Stomach smooth muscle (tissue), 2 donors: ENCODE measurements at regions not wholly inside any gene's neighbourhood (a gene's known extent, or its start where the extent isn't known, plus 50 kb on each side); places are given as distances from the start of the nearest gene placed in this dataset.
"Not testable (repeated sequence)": the region's sequence is repeated elsewhere in the genome, so short reads cannot be mapped to it uniquely, and the experiment has no call there.

Source experiments
- H3K27ac ChIP-seq: one replicate; pipeline ENCODE4 v1.7.0; 2013; ENCODE audit warnings: mild to moderate bottlenecking, low read length, inconsistent platforms
- H3K27me3 ChIP-seq, 2 donors: one replicate each; pipeline ENCODE4 v1.7.0; 2013; ENCODE audit warnings: low read length in 2 of 2; ENCODE audit not compliant: insufficient read depth in 2 of 2, control insufficient read depth in 1 of 2
- H3K36me3 ChIP-seq, 2 donors: one replicate each; pipeline ENCODE4 v1.7.0; 2013; ENCODE audit warnings: low read length in 2 of 2; ENCODE audit not compliant: control insufficient read depth in 2 of 2, insufficient read depth in 2 of 2
- H3K4me1 ChIP-seq: one replicate; pipeline ENCODE4 v1.7.0; 2013; ENCODE audit warnings: low read length; ENCODE audit not compliant: control insufficient read depth, insufficient read depth
- H3K4me3 ChIP-seq, 2 donors: one replicate each; pipeline ENCODE4 v1.7.0; 2013; ENCODE audit warnings: low read length in 2 of 2
- H3K9ac ChIP-seq, 2 donors: one replicate each; pipeline ENCODE4 v1.7.0; 2013; ENCODE audit warnings: low read length in 2 of 2, mild to moderate bottlenecking in 1 of 2
- H3K9me3 ChIP-seq, 2 donors: one replicate each; pipeline ENCODE4 v1.7.0; 2013; ENCODE audit warnings: low read length in 2 of 2; ENCODE audit not compliant: control insufficient read depth in 2 of 2
- donor health status: healthy.
- donor health status: Pancreatic carcinoma.

DNA sequence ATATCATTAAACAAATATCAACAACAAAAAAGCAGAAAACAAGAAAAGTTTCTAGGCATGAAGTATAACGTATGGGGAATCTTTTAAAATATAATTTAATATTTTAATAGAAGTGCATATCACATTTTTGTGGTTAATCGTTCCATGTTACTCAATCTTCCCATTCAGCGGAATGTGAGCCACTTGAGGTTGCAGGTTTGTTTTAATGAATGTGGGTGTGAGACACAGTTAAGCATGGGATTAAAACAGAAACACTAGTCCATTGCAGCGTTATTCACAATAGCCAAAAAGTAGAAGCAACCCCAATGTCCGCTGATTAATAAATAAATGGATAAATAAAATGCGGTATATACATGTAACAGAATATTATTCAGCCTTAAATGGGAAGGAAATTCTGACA, 146.0 kb downstream of the NDFIP2 start:
- no peaks in the 10 kb centered on the region for H3K9me3 ChIP-seq
- H3K4me1 ChIP-seq: no peaks in the 10 kb centered on the region
- H3K9ac ChIP-seq: no peak overlapping the region
- no peak overlapping the region for H3K4me3 ChIP-seq
- no peak overlapping the region for H3K27ac ChIP-seq
- H3K27me3 ChIP-seq: no peaks in the 10 kb centered on the region
- no peaks in the 10 kb centered on the region for H3K36me3 ChIP-seq

GRCh38 chr13:79625517-79625916, 144.6 kb downstream of the NDFIP2 start:
- Histone ChIP-seq H3K36me3 (no peaks in the 10 kb centered on the region), H3K27me3 (no peaks in the 10 kb centered on the region), H3K9ac (no peak overlapping the region), H3K4me3 (no peak overlapping the region), H3K27ac (no peak overlapping the region), H3K4me1 (no peaks in the 10 kb centered on the region), H3K9me3 (no peaks in the 10 kb centered on the region)

- Histone ChIP-seq H3K4me3 (no peak overlapping the region), H3K9ac (no peak overlapping the region), H3K27me3 (no peaks in the 10 kb centered on the region), H3K9me3 (no peaks in the 10 kb centered on the region), H3K36me3 (no peaks in the 10 kb centered on the region), H3K27ac (no peak overlapping the region), H3K4me1 (no peaks in the 10 kb centered on the region)
These were observed 140.9 kb downstream of the NDFIP2 start for GRCh38 chr13:79621902-79622301.

GRCh38 chr13:79621449-79621848, 140.5 kb downstream of the NDFIP2 start:
- H3K4me3 ChIP-seq: no peak overlapping the region
- no peaks in the 10 kb centered on the region for H3K4me1 ChIP-seq
- H3K27me3 ChIP-seq: no peaks in the 10 kb centered on the region
- no peak overlapping the region for H3K9ac ChIP-seq
- no peak overlapping the region for H3K27ac ChIP-seq
- H3K36me3 ChIP-seq: no peaks in the 10 kb centered on the region
- no peaks in the 10 kb centered on the region for H3K9me3 ChIP-seq

DNA sequence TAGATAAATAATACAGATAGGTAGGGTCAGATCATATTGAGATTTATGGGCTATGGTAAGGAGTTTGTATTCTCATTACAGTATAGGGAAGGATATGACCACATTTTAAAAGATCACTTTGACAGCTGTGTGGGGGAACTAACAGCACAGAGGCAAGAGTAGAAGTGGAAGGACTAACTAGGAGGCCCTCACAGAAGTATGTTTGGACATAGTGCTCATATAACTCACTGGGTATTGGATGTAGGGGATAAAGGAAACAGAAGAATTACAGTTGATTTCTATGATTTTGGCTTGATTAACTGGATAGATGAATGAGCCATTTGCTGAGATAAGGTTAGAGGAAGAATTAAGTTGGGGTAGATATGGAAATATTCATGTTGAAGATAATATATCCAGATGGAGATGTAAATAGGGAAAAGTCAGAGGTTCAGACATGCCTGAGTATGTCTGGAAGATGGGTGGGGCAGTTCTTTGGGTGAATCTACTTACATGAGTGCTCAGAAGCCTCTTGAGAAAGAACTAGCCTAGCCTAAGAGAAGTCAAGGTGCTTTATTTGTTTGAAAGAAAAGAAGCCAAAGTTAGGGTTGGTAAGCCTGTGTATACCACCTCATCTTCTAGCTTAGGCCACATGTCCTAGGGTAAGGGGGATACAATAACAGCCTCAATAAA, 133.4 kb downstream of the NDFIP2 start:
- Histone ChIP-seq H3K36me3 (no peaks in the 10 kb centered on the region), H3K9me3 (no peaks in the 10 kb centered on the region), H3K4me3 (no peak overlapping the region), H3K27me3 (no peaks in the 10 kb centered on the region), H3K27ac (no peak overlapping the region), H3K9ac (no peak overlapping the region), H3K4me1 (no peaks in the 10 kb centered on the region)

- H3K4me3 ChIP-seq: no peak overlapping the region
- no peak overlapping the region for H3K27ac ChIP-seq
- no peaks in the 10 kb centered on the region for H3K4me1 ChIP-seq
- no peaks in the 10 kb centered on the region for H3K27me3 ChIP-seq
- no peak overlapping the region for H3K9ac ChIP-seq
- no peaks in the 10 kb centered on the region for H3K36me3 ChIP-seq
- no peaks in the 10 kb centered on the region for H3K9me3 ChIP-seq
These were observed 131.6 kb downstream of the NDFIP2 start for GRCh38 chr13:79612604-79613003.

DNA sequence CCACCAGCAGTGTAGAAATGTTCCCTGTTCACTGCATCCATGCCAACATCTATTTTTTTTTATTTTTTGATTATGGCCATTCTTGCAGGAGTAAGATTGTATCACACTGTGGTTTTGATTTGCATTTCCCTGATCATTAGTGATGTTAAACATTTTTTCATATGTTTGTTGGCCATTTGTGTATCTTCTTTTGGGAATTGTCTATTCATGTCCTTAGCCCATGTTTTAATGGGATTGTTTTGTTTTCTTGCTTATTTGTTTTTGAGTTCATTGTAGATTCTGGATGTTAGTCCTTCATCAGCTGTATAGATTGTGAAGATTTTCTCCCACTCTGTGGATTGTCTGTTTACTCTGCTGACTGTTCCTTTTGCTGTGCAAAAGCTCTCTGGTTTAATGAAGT, 126.9 kb downstream of the NDFIP2 start:
- not testable (repeated sequence) for H3K27me3 ChIP-seq, H3K9ac ChIP-seq, H3K4me3 ChIP-seq, H3K4me1 ChIP-seq, H3K36me3 ChIP-seq, H3K27ac ChIP-seq, H3K9me3 ChIP-seq
